CD4-positive, alpha-beta T cell treated with Interleukin-4 for 1 hour (primary cell): ENCODE measurements at regions not wholly inside any gene's neighbourhood (a gene's known extent, or its start where the extent isn't known, plus 50 kb on each side); places are given as distances from the start of the nearest gene placed in this dataset.
"Not testable (repeated sequence)": the region's sequence is repeated elsewhere in the genome, so short reads cannot be mapped to it uniquely, and the experiment has no call there.

ENCODE experiments used
- DNase-seq, 2 donors: peaks; one replicate each; pipeline ENCODE4 v3.0.0-alpha.2; 2020 to 2022

DNA sequence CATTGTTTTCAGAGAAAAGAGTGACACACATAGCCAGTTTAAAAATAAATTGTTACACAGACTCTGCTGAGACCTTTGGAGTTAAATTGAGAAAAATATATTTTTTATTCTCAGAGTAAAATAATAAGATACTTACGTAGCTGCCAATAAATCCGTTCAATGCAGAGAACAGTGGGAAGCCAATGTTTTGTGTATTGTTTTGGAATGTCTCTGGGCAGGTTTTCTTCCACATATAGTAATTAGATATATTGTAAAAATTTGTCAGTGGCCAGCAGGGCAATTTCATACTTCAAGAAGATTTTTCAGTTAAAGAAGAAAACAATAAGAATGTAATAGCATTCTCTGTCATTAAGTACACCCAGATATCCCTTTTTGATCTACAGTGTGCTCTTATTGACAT is 999.5 kb upstream of the INTU start:
- DNase-seq: no peak

DNA sequence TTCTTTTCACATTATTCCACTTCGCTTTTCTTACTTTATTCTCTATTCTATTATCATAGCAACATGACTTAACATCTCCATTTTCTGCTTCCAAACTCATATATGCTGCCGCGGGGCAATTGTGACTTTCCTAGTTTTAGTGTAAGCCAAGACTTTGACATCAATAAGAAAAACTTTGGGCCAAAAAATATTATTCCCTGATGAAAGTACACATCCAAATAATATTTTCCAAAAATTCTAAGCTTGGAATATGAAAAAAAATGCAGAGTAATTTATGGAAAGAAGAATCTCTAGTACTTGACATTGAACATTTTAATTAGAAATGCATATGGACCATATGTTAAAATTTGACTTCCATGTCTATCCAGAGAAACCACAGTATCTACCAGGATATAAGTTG is 995.1 kb upstream of the INTU start:
- DNase-seq: no peak

DNA sequence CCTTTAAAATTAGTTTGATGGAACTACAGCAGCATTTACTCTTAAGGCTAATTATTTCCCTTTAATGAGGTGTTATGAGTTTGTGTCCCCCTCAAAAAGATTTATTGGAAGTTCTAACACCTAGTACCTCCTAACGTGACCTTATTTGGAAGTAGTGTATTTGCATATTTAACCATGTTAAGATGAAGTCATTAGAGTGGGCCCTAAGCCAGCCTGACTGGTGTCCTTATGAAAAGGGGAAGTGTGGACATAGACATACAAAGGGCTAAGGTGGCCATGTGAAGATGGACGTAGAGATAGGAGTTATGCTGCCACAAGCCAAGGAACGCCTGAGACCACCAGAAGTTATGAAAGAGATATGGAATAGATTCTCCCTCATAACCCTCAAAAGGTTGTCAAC is 985.4 kb upstream of the INTU start:
- DNase-seq: no peak

DNA sequence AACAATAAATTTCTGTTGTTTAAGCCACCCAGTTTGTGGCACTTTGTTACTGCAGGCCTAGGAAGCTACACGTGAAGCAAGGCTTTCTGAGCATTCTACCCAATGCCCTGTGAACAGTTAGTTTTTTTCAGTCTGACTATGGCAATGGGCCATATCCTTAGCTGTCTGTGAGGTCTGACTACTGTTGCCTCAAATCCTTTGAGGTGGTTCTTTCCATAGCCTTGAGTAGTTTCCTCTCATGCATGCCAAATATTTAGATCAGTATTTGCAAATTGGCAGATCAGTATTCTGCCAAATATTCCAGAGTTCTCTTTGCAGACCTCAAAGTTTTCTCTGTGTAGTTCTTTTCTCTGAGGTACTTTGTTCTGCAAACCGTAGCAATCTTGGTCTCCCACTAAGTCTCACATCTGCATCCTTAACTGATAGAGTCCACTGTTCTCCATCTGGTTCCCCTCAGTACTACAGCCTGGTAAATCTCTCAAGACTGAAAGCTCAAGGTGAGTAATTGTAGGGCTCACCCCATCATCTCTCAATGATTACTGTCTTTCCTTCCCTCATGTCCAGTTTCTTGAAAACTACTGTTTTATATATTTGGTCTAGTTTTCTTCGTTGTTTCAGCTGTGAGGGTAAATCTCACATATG is 984.9 kb upstream of the INTU start:
- no peak for DNase-seq

DNA sequence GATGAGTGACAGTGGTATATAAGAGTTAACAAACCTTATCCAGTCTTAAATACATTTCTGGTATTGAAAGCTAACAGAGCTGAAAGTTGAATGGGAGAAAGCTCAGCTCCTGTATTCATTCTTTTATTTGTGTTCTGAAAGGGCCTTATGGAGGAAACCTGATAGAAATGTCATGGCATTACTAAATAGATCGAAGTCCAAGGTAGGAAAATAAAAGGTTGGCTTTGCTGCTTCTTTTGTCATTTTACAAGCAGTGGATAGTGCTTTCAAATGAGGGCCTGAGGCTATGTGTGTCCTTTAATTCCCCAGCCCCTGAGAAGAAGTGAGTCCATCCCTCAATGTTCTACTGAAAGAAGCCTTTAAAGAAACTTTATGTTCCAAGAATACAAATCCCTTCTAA is 974.3 kb upstream of the INTU start:
- no peak for DNase-seq

DNA sequence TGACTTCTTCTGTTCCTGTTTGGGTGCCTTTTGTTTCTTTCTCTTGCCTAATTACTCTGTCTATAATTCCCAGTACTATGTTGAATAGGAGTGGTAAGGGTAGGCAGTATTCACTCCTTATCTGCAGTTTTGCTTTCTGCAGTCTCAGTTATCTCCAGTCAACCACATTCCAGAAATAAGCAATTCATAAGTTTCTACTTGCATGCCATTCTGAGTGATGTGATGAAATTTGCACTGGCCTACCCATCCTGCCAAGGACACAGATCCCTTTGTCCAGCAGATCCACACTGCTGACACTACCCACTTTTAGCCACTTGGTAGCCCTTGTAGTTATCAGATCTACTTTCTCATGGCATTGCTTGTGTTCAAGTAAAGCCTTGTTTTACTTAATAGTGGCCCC is 971.6 kb upstream of the INTU start:
- no peak for DNase-seq

DNA sequence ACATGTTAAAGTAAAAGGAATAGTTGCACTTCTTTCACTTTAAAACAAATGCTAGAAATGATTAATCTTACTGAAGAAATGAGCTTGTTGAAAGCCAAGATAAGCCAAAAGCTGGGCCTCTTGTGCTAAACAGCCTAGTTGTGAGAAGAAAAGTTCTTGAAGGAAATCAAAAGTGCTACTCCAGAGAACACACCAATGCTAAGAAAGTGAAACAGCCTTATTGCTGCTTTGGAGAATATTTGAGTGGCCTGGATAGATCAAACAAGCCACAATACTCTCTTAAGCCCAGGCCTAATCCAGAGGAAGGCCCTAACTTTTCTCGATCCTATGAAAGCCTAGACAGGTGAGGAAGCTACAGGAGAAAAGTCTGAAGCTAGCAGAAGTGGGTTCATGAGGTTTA is 967.9 kb upstream of the INTU start:
- no peak for DNase-seq

DNA sequence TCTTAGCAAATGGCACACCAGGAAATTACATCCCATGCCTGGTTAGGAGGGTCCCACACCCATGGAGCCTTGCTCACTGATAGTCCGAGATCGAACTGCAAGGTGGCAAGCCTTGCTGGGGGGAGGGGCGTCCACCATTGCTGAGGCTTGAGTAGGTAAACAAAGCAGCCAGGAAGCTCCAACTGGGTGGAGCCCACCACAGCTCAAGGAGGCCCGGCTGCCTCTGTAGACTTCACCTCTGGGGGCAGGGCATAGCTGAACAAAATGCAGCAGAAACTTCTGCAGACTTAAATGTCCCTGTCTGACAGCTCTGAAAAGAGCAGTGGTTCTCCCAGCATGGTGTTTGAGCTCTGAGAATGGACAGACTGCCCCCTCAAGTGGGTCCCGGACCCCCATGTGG is 962.7 kb upstream of the INTU start:
- DNase-seq: not testable (repeated sequence)

DNA sequence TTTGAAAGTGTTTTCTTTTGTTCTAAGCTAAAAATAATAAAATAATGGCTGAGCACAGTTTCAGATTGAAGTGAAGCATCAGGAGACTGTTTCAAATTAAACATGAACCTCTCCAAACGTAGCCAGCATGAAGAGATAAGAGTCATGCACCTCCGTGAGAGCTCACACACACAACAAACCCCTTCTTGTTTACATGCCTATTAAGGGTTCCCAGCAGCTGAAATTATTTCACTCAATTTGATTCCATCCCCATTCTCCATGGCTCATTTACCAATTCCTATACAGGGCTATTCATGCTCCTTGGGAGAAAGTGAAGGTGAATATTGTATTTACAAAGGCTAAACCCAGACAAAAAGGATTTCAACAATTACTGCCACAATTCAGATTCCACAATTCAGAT is 954.1 kb upstream of the INTU start:
- no peak for DNase-seq

DNA sequence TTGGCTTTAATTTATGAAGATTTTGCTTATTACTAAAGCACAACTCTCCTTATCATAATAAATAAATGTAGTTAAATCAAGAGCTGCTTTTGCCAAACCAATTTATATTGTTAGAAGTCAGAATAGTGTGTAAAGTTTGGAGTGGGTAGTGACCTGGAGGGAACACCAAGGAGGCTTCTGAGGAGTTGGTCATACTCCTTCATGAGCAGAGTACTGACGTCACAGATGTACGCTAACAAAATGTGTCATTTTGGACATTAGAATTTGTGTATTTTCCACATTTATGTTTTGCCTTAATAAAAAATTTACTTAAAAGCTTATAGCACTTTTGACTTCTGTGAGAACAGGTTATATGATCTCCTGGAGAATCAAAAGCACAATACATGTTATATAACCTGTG is 953.5 kb upstream of the INTU start:
- DNase-seq: no peak

DNA sequence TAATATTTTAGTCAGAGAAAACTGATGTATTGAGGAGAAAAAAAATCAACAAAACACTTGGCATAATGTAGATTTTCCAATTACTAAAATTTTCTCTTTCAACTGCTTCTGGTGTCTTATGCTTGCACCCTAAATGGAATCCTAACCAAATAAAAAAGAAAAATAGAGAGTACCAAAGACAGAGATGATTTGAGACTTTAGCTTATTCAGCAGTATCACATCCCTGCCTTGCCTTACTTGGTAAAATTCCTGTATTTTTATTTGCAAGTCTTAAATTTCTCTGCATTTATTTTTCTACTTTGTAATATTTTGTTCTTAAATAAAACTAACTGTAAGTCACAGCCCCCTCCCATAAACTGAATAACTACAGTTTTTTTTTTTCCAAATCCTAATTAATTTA is 950.5 kb upstream of the INTU start:
- DNase-seq: no peak

DNA sequence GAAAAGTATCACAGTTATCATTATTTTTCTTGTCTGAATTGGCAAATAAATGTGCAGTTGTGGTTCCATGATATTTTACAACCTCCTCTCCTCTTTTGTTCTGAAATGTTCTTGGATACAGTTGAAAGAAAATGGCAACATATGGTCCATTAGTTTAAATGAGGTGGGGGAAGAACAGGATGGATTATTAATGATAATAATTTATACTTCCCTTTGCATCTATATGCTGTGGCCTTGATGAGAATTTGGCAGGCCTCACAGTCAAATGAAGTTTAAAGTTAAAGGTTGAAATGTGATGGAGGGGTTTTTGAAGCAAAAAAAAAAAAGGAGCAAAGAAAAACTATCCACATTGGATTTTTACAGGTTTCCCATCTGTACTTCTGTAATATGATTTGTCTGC is 946.3 kb upstream of the INTU start:
- no peak for DNase-seq

DNA sequence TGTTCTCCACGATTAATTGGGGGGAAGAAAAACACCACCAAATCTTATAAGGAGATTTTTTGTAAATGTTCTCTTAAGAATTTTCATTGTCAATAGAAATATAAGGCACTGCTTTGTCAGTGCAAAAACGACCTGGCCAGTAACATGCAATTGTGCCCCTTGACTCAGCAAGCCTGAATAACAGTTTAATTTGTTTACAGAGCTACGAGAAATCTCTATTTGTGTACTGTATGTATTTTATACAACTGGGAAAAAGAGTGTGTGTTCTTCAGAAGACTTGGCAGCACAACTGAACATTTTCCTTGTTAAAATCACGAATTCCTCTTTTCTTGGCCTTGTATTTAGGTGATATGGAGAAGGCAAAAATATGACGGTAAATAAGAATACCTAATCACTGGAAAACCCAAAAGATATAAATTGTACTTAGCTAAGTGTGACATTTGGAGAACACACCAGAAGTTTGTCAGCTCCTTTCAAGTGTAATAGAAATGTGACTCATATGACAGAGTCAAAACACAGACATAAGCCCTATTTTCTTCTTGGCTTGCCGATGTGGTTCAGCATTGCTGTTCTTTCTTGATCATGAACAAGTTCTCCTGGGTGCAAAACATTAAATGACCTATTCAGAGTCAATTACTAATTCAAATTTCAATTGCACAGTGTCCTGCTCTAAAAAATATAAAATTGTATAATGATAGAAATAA is 945.0 kb upstream of the INTU start:
- no peak for DNase-seq

DNA sequence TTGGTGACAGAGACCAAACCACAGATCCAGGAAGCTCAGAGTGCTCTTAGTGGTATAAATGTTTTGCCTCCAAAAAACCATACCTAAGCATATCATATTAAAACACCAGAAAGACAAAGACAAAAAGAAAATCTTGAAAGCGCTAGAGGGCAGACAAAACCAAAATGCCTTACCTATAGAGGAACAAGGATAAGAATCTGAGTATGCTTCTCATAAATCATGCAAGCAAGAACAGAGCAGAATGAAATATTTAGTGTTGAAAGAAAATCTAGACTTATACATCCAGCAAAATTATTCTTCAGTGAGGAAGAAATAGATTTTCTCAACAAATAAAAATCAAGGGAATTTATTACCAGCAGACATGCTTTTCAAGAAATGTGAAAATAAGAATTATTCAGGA is 941.0 kb upstream of the INTU start:
- DNase-seq: no peak

DNA sequence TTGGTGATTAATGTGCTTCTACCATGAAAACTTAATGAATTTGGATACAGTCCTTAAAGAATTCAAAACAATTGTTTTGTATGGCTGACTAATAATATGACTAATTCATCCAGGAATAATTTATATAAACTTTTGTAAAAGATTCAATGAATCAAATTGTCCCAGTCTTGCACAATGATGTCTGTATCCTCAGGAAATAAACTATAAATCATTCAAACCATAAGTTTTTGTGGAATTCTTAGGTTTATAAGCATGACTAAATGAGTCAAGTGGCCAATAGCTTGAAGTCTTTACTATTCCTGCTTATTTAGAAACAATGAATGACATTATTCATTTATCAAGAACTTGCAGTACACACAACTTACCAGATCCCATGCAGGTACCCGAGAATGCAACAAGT is 935.0 kb upstream of the INTU start:
- DNase-seq: no peak

DNA sequence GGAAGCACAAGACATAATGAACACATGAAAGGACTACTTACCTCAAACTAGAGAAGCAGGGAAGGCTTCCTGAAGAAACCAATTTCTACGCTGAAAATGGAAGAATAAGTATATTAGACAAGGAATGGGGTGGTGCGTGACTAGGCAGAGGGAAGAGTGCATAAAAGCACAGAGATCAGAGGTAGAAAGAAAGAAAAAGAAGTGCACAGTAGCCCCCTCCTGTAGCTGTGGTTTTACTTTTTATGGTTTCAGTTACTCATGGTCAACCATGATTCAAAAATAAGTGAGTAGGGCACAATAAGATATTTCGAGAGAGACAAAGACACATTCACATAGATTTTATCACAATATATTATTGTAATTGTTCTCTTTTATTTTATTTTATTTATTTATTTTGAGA is 934.5 kb upstream of the INTU start:
- DNase-seq: no peak

DNA sequence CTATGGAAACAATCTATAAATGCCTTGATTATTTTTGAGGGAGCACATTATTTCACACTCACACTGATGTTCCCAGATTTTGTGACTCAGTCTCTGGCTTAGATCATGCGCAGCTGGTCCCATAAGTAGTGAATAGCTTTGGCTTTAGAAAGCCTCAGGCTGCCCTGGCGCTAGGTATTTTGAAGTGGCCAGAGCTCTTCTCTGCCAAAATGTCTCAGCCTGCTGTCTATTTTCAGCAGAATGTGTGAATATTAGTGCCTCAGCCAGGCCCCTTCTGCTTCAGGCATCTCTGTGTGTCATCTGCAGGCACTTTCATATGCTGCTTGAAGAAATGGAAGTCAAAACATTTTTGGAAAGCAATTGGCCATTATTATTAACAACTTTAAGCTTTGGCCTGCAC is 931.0 kb upstream of the INTU start:
- DNase-seq: no peak

DNA sequence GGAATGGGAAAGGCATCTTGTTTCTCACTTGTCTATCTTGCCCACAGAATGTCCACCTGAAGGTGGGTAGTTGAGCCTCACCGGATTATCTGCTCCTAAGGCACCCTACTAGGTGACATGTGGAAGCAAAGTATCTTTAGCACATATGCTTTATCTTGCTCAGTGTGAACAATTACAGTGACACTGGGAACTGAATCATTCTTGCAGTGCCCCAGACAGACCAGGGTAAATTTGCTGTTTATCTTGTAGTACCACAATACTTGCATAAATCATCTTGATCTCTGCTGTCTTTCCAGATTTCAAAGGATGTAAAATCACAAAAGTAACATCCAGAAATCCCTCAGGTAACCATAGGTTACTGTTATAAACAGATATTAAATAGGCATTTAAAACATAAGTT is 930.0 kb upstream of the INTU start:
- DNase-seq: no peak

DNA sequence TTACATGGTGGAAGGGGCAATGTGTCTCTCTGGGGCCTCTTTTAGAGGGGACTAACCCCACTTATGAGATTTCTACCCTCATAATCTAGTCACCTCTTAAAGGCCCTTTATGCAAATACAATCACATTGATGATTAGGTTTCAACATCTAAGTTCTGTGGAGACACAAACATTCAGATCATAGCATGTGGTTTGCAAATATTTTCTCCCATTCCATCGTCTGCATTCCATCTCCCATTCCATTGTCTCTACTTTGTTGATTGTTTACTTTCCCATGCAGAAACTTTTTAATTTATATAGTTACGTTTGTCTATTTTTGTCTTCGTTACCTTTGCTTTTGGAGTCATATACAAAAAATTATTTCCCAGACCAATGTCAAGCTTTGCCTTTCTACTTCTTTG is 927.5 kb upstream of the INTU start:
- no peak for DNase-seq

DNA sequence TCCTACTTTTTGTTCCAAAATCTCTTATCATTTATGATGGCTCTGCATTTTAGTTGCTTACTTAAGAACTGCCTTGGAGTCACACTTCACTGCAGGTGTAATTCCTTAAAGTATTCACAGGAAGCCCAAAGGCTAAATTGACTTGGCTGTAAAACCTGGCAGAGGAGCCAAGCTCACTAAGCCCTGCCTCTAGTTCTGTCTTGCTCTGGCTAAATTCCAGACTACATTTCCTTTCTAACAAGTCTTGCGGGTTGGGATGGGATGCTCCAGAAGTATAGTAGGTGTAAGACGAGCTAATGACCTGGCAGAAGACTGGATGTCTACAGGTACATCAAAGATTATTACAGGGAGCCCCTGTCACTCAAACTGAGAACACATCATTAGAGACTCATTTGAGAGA is 924.0 kb upstream of the INTU start:
- DNase-seq: no peak

DNA sequence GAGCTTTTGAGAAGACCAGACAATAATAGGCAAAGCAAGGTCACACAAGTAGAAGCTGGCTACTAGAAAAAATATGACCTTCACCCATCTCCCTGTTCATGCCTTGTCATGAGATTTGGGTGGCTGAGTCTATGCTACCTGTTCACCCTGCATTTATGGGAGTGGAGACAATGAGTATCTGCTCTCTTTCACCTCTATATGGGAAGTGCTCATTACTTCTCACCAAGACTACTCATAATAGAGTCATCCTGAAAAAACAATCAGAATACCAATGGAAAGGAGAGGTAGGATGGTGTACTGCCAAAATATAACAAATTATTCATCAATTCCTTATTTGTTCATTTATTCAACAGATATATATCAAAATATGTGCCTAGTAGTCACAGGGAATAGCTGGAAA is 921.8 kb upstream of the INTU start:
- DNase-seq: no peak

DNA sequence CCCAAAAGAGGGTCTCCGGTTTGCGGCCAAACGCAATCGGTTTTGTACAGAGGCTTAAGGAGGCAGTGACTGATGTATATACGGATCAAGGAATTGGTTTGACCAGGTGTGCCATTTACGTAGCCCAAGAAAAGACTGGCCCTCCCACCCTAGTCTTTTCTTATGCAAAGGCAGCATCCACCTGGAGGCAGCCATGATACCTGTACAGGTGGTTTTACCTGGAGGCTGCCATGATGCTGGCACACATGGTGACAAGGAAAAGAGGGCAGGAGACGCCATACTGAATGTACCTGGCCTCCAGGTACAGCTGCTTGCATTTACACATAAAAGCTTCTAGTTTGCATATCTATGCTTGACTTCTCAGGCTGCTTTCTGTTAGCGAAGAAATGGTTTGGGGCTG is 917.7 kb upstream of the INTU start:
- DNase-seq: no peak

DNA sequence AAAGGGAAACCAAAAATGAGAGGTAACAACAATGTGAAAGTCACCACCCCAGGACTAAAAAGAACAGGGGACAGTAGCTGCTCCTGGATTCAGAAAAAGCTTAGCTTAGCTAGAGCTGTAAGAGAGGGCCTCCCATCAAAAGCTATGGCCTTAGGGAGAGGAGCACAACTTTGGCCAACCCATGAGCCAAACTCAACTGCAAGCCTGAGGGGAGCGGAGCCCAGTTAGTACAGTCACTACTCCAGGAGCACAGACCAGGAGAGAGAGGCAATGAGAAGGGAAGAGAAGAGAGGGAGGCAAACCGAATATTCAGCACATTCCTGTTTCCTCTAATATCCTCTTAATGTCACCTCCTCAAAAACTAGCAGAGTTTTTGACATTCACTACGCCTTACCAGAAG is 917.1 kb upstream of the INTU start:
- no peak for DNase-seq

DNA sequence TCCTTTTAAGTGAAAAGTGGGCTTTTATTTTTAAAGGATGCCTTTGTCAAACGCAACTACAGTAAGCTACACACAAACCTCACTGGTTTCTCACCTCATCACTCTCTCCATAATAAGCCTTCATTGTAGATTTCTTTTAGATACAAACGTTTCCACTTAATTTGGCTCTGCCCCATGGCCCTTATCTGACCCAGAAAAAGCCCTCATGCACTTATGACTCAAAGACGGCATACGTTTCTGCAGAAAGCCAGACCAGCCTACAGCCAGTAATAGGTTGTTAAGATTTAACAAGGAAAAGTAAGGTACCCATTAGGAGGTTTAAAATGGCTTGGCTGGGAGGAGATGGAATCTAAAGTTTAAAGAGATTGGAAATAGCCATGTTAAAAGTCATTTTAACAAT is 914.6 kb upstream of the INTU start:
- no peak for DNase-seq

DNA sequence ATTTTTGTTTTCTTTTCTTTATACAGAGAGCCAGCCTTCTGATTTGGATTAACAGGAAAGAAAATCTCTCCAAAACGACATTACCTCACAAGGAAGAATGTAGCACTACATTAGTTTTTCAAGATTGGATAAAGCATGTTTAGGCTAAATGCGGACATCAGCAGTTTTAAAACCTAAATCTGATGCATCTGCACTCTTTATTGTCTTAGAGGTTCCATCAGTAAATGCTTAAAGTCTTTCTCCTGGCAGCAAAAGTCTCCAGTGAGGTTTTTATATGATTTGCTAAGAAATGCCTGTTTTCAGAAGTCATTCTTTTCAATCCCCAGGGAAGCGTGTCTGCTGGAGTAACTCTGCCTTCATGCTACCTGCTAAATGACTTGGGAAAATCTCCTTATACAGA is 912.9 kb upstream of the INTU start:
- no peak for DNase-seq
